ENCODE measurements at regions not wholly inside any gene's neighbourhood (a gene's known extent, or its start where the extent isn't known, plus 50 kb on each side); places are given as distances from the start of the nearest gene placed in this dataset.

- TF ChIP-seq, protein P1, sequence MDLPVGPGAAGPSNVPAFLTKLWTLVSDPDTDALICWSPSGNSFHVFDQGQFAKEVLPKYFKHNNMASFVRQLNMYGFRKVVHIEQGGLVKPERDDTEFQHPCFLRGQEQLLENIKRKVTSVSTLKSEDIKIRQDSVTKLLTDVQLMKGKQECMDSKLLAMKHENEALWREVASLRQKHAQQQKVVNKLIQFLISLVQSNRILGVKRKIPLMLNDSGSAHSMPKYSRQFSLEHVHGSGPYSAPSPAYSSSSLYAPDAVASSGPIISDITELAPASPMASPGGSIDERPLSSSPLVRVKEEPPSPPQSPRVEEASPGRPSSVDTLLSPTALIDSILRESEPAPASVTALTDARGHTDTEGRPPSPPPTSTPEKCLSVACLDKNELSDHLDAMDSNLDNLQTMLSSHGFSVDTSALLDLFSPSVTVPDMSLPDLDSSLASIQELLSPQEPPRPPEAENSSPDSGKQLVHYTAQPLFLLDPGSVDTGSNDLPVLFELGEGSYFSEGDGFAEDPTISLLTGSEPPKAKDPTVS (IDR thresholded peaks at IDR 0.05; ENCODE audit: low read depth, low read length): no peak
- TF ChIP-seq PKNOX1 (IDR thresholded peaks at IDR 0.05) (no peak), RAD21 (IDR thresholded peaks at IDR 0.05; ENCODE audit: insufficient read depth, low read depth, low read length) (no peak), NRF1 (conservative IDR thresholded peaks at IDR 0.05; ENCODE audit: low read depth, low read length) (no peak), SPI1 (IDR thresholded peaks at IDR 0.05; ENCODE audit: borderline replicate concordance, insufficient read depth, low read depth, low read length) (no peak), EGR1 (IDR thresholded peaks at IDR 0.05; ENCODE audit: borderline replicate concordance in 1 of 2, low read depth in 2 of 2, low read length in 2 of 2) (no peak)
- TF ChIP-seq, protein P2, sequence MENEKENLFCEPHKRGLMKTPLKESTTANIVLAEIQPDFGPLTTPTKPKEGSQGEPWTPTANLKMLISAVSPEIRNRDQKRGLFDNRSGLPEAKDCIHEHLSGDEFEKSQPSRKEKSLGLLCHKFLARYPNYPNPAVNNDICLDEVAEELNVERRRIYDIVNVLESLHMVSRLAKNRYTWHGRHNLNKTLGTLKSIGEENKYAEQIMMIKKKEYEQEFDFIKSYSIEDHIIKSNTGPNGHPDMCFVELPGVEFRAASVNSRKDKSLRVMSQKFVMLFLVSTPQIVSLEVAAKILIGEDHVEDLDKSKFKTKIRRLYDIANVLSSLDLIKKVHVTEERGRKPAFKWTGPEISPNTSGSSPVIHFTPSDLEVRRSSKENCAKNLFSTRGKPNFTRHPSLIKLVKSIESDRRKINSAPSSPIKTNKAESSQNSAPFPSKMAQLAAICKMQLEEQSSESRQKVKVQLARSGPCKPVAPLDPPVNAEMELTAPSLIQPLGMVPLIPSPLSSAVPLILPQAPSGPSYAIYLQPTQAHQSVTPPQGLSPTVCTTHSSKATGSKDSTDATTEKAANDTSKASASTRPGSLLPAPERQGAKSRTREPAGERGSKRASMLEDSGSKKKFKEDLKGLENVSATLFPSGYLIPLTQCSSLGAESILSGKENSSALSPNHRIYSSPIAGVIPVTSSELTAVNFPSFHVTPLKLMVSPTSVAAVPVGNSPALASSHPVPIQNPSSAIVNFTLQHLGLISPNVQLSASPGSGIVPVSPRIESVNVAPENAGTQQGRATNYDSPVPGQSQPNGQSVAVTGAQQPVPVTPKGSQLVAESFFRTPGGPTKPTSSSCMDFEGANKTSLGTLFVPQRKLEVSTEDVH (IDR thresholded peaks at IDR 0.05; ENCODE audit: low read depth, partially characterized antibody): no peak
- ChIA-PET SMC1A (ENCODE audit: uncharacterized antibody, unreplicated experiment) (no interaction called here), CTCF (interaction anchor here (0.6 to 1.0 kb wide), 2 partner anchors 16 to 210 kb away, joined by 3 to 4 read pairs; no protein-coding TSS in a partner anchor), RAD21 (ENCODE audit: unreplicated experiment) (no interaction called here), POLR2A (no interaction called here)
- no peaks in the 10 kb centered on the region for H3K4me1 ChIP-seq (ENCODE audit: control insufficient read depth, insufficient read depth, low read length)
- no peak overlapping the region for H3K27ac ChIP-seq (ENCODE audit: control insufficient read depth, insufficient read depth)
- no peaks in the 10 kb centered on the region for H3K9me3 ChIP-seq (replicated peaks; ENCODE audit: control insufficient read depth, insufficient read depth, low read length)
- BruUV-seq (replicated peaks): no TSS peak
- intact Hi-C loops (cut with micrococcal nuclease; ENCODE audit: unreplicated experiment): no loop called here
- FAIRE-seq (no peak), DNase-seq (ENCODE audit: low read depth, low spot score) (no peak), ATAC-seq (no peak)
- WGBS (ENCODE audit: insufficient coverage, insufficient replicate concordance, low lambda C conversion rate, missing lambda C conversion rate): 48% methylated on average over 4 of the region's 4 CpGs
- no peaks in the 10 kb centered on the region for H4K20me1 ChIP-seq (ENCODE audit: control insufficient read depth, insufficient read depth)
- H3K4me2 ChIP-seq (ENCODE audit: control insufficient read depth, insufficient read depth): no peak overlapping the region
- no peaks in the 10 kb centered on the region for H3K79me2 ChIP-seq (ENCODE audit: control insufficient read depth, insufficient read depth, low read length)
- no peak overlapping the region for H3K4me3 ChIP-seq
- H3K9ac ChIP-seq (ENCODE audit: control insufficient read depth, insufficient read depth, low read length): no peak overlapping the region
- no peaks in the 10 kb centered on the region for H3K27me3 ChIP-seq (replicated peaks in 1 of 2; ENCODE audit: control insufficient read depth in 2 of 2, insufficient read depth in 2 of 2, low read length in 1 of 2)
- in situ Hi-C loops (cut with MboI): no loop called here
- no peaks in the 10 kb centered on the region for H3K36me3 ChIP-seq (ENCODE audit: control insufficient read depth in 2 of 2, insufficient read depth in 2 of 2, low read length in 1 of 2)
- no peak overlapping the region for H2AFZ ChIP-seq (ENCODE audit: control insufficient read depth, low read depth, low read length)
Measured at GRCh38 chr2:17190527-17190926, 327.7 kb downstream of the RAD51AP2 start.
